GM12892 (cell line): ENCODE measurements at regions not wholly inside any gene's neighbourhood (a gene's known extent, or its start where the extent isn't known, plus 50 kb on each side); places are given as distances from the start of the nearest gene placed in this dataset.

Experiments
- POLR2A ChIP-seq: IDR thresholded peaks from 2 replicates; pipeline ENCODE4 v1.6.1; 2011; ENCODE audit warnings: low read depth, low read length, control low read depth
- POLR2AphosphoS5 ChIP-seq: IDR thresholded peaks from 2 replicates; pipeline ENCODE4 v1.6.1; 2011; ENCODE audit warnings: low read depth, low read length, control low read depth
- TAF1 ChIP-seq: IDR thresholded peaks from 2 replicates; pipeline ENCODE4 v1.6.1; 2011; ENCODE audit warnings: low read depth, mild to moderate bottlenecking, control low read depth, low read length, borderline replicate concordance

- no peak for TF ChIP-seq POLR2A
- TF ChIP-seq POLR2AphosphoS5, result no peak
- TF ChIP-seq TAF1, result no peak
Measured at GRCh38 chr21:36615274-36615964, 83.5 kb upstream of the SIM2 start.
